ENCODE measurements at regions not wholly inside any gene's neighbourhood (a gene's known extent, or its start where the extent isn't known, plus 50 kb on each side); places are given as distances from the start of the nearest gene placed in this dataset.

- POLR2A ChIA-PET, result no interaction called here
- no peak for TF ChIP-seq ZNF280D (tag by site-specific recombination; IDR thresholded peaks at IDR 0.05)
- TF ChIP-seq ZNF645 (tag by site-specific recombination; IDR thresholded peaks at IDR 0.05), result no peak
- no peak for TF ChIP-seq ZNF324 (tag by site-specific recombination; IDR thresholded peaks at IDR 0.05)
- TF ChIP-seq ZIC2 (tag by site-specific recombination; IDR thresholded peaks at IDR 0.05), result no peak
- no peak for TF ChIP-seq ZNF701 (tag by site-specific recombination; IDR thresholded peaks at IDR 0.05)
- peak; percentile 21 for TF ChIP-seq SETDB1 (IDR thresholded peaks at IDR 0.05; ENCODE audit: insufficient read length, low read length)
These were observed 519.5 kb downstream of the PYDC2 start for GRCh38 chr3:191980443-191980842.

GRCh38 chr3:191982481-191982880 is 521.5 kb downstream of the PYDC2 start:
- POLR2A ChIA-PET, result no interaction called here
- Histone ChIP-seq H3K36me3 (ENCODE audit: control insufficient read depth in 2 of 2, insufficient read depth in 1 of 2, low read length in 2 of 2) (no peaks in the 10 kb centered on the region), H3K27ac (ENCODE audit: extremely low read depth, low read depth, low read length) (no peak overlapping the region), H3K9me3 (ENCODE audit: control insufficient read depth, insufficient read depth, low read depth, low read length) (no peaks in the 10 kb centered on the region), H3K4me1 (ENCODE audit: control insufficient read depth, insufficient read depth, low read length) (no peaks in the 10 kb centered on the region), H3K4me3 (ENCODE audit: low read depth, low read length) (no peak overlapping the region)
- TF ChIP-seq ZNF214 (tag by site-specific recombination; IDR thresholded peaks at IDR 0.05; ENCODE audit: borderline replicate concordance), result no peak
- TF ChIP-seq INSM2 (tag by site-specific recombination; IDR thresholded peaks at IDR 0.05), result no peak
- TF ChIP-seq ZNF16 (tag by site-specific recombination; IDR thresholded peaks at IDR 0.05; ENCODE audit: low read depth), result no peak
- no peak for TF ChIP-seq ZNF184 (tag by site-specific recombination; IDR thresholded peaks at IDR 0.05)
- no peak for TF ChIP-seq REST (tag by site-specific recombination; IDR thresholded peaks at IDR 0.05)
- no peak for TF ChIP-seq ZNF596 (tag by site-specific recombination; IDR thresholded peaks at IDR 0.05)
- TF ChIP-seq ZNF626 (tag by site-specific recombination; IDR thresholded peaks at IDR 0.05), result no peak
- no peak for TF ChIP-seq ZNF133 (tag by site-specific recombination; IDR thresholded peaks at IDR 0.05)
- TF ChIP-seq ZNF341 (tag by site-specific recombination; IDR thresholded peaks at IDR 0.05; ENCODE audit: low read depth), result no peak
- no peak for TF ChIP-seq YY1 (tag by site-specific recombination; IDR thresholded peaks at IDR 0.05)
- CTCF ChIA-PET, result no interaction called here

More at GRCh38 chr3:191980443-191980842, 519.5 kb downstream of the PYDC2 start:
- H3K36me3 ChIP-seq (ENCODE audit: control insufficient read depth in 2 of 2, insufficient read depth in 1 of 2, low read length in 2 of 2), result no peaks in the 10 kb centered on the region
- H3K27ac ChIP-seq (ENCODE audit: extremely low read depth, low read depth, low read length), result no peak overlapping the region
- H3K4me1 ChIP-seq (ENCODE audit: control insufficient read depth, insufficient read depth, low read length), result no peaks in the 10 kb centered on the region
- CTCF ChIA-PET, result no interaction called here
- H3K9me3 ChIP-seq (ENCODE audit: control insufficient read depth, insufficient read depth, low read depth, low read length), result no peaks in the 10 kb centered on the region
- H3K4me3 ChIP-seq (ENCODE audit: low read depth, low read length), result no peak overlapping the region

All from HEK293 (cell line).